ENCODE measurements at regions not wholly inside any gene's neighbourhood (a gene's known extent, or its start where the extent isn't known, plus 50 kb on each side); places are given as distances from the start of the nearest gene placed in this dataset.

DNA sequence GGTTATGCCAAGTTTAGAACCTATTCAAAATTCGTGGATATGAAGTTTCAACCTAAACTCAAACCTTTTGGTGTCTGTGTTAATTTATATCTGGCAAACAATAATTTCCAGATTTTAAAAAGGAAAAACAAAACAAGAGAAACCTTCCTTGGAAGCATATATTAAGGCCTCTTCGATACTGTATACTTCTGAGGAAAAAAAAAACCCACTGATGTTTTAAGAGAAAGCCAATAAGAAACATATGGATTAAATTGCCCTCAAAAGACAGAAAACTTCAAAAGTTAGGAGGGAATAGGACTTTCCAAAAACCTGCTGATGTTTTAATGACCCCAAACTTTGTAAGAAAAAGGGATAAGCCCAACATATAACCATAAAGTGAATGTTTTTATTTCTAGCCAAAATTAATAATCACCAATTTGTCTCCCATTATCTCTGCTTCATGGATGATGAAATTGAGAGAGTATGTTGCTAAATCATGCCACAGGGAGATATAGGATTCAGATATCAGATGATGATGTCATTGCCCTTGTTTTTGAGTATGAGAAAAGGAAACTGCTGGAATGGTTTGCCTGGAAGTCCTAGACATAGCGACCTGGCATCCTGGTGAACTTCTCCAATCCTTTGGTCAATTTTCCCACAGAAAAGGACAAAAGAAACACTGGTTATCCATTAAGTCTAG lies 423.9 kb downstream of the DMRT2 start:
- no peak overlapping the region for H3K27ac ChIP-seq (replicated peaks; ENCODE audit: low read length)
- H3K4ac ChIP-seq (ENCODE audit: low read length) = no peak overlapping the region
- no peak overlapping the region for H2BK120ac ChIP-seq (ENCODE audit: low read depth, low read length)
- no peak overlapping the region for H2BK12ac ChIP-seq (ENCODE audit: low read length)
- H3K36me3 ChIP-seq (replicated peaks in 1 of 2; ENCODE audit: control insufficient read depth in 2 of 2, insufficient read depth in 2 of 2, low read length in 2 of 2) = no peaks in the 10 kb centered on the region
- H3K79me1 ChIP-seq (ENCODE audit: low read depth, low read length) = no peaks in the 10 kb centered on the region
- H2AK5ac ChIP-seq (ENCODE audit: low read depth, low read length) = no peak overlapping the region
- no peak overlapping the region for H2AFZ ChIP-seq (ENCODE audit: low read length)
- H3K14ac ChIP-seq (ENCODE audit: low read length) = no peak overlapping the region
- H3K4me3 ChIP-seq (ENCODE audit: low read length in 2 of 2) = no peak overlapping the region
- no peak overlapping the region for H3K9ac ChIP-seq (ENCODE audit: low read depth, low read length, poor library complexity)
- H4K91ac ChIP-seq (ENCODE audit: low read depth, low read length, poor library complexity) = no peak overlapping the region
- H3K4me2 ChIP-seq (ENCODE audit: insufficient read depth, low read length, poor library complexity, severe bottlenecking) = no peak overlapping the region
- H3K9me3 ChIP-seq (replicated peaks in 1 of 2; ENCODE audit: control insufficient read depth in 2 of 2, insufficient read depth in 1 of 2, low read depth in 1 of 2, low read length in 2 of 2) = no peaks in the 10 kb centered on the region
- no peak overlapping the region for H4K8ac ChIP-seq (ENCODE audit: low read depth, low read length)
- no peak overlapping the region for H3K23ac ChIP-seq (ENCODE audit: low read depth, low read length, poor library complexity)
- no peaks in the 10 kb centered on the region for H3K27me3 ChIP-seq (ENCODE audit: control insufficient read depth in 3 of 3, insufficient read depth in 3 of 3, low read depth in 1 of 3, low read length in 3 of 3)
- no CpG with 5 or more reads among the region's 3 CpGs for WGBS, 2 donors (ENCODE audit: extremely low coverage in 2 of 2, insufficient read length in 2 of 2, insufficient replicate concordance in 1 of 2)
- no peak overlapping the region for H3K18ac ChIP-seq (ENCODE audit: low read length)
- no peak overlapping the region for H2BK15ac ChIP-seq (ENCODE audit: low read length)
- H2BK5ac ChIP-seq (ENCODE audit: low read length) = no peak overlapping the region
- no peak for DNase-seq (ENCODE audit: low spot score)
- H3K4me1 ChIP-seq (ENCODE audit: control insufficient read depth in 2 of 2, insufficient read depth in 1 of 2, low read depth in 1 of 2, low read length in 2 of 2) = no peaks in the 10 kb centered on the region

- Histone ChIP-seq H2BK5ac (ENCODE audit: low read length) (no peak overlapping the region), H4K8ac (ENCODE audit: low read depth, low read length) (no peak overlapping the region), H2BK15ac (ENCODE audit: low read length) (no peak overlapping the region), H3K4ac (ENCODE audit: low read length) (no peak overlapping the region), H4K91ac (ENCODE audit: low read depth, low read length, poor library complexity) (no peak overlapping the region), H3K79me1 (ENCODE audit: low read depth, low read length) (no peaks in the 10 kb centered on the region), H3K14ac (ENCODE audit: low read length) (no peak overlapping the region), H2AK5ac (ENCODE audit: low read depth, low read length) (no peak overlapping the region), H3K9me3 (replicated peaks in 1 of 2; ENCODE audit: control insufficient read depth in 2 of 2, insufficient read depth in 1 of 2, low read depth in 1 of 2, low read length in 2 of 2) (no peaks in the 10 kb centered on the region), H3K36me3 (replicated peaks in 1 of 2; ENCODE audit: control insufficient read depth in 2 of 2, insufficient read depth in 2 of 2, low read length in 2 of 2) (no peaks in the 10 kb centered on the region), H2BK120ac (ENCODE audit: low read depth, low read length) (no peak overlapping the region), H3K27ac (replicated peaks; ENCODE audit: low read length) (no peak overlapping the region), H3K4me1 (ENCODE audit: control insufficient read depth in 2 of 2, insufficient read depth in 1 of 2, low read depth in 1 of 2, low read length in 2 of 2) (no peaks in the 10 kb centered on the region), H3K18ac (ENCODE audit: low read length) (no peak overlapping the region), H2AFZ (ENCODE audit: low read length) (no peak overlapping the region), H3K4me2 (ENCODE audit: insufficient read depth, low read length, poor library complexity, severe bottlenecking) (no peak overlapping the region), H3K23ac (ENCODE audit: low read depth, low read length, poor library complexity) (no peak overlapping the region), H3K9ac (ENCODE audit: low read depth, low read length, poor library complexity) (no peak overlapping the region), H2BK12ac (ENCODE audit: low read length) (no peak overlapping the region), H3K27me3 (ENCODE audit: control insufficient read depth in 3 of 3, insufficient read depth in 3 of 3, low read depth in 1 of 3, low read length in 3 of 3) (no peaks in the 10 kb centered on the region), H3K4me3 (ENCODE audit: low read length in 2 of 2) (no peak overlapping the region)
- DNase-seq (ENCODE audit: low spot score) = no peak
- WGBS, 2 donors (ENCODE audit: extremely low coverage in 2 of 2, insufficient read length in 2 of 2, insufficient replicate concordance in 1 of 2) = no CpG with 5 or more reads among the region's 1 CpG
These were observed 424.5 kb downstream of the DMRT2 start for GRCh38 chr9:1474671-1475070.

GRCh38 chr9:1490341-1491232 lies 440.4 kb downstream of the DMRT2 start:
- no CpG with 5 or more reads among the region's 8 CpGs for WGBS, 2 donors (ENCODE audit: extremely low coverage in 2 of 2, insufficient read length in 2 of 2, insufficient replicate concordance in 1 of 2)
- no peak overlapping the region for H2BK5ac ChIP-seq (ENCODE audit: low read length)

GRCh38 chr9:1492156-1492555 lies 442.0 kb downstream of the DMRT2 start:
- Histone ChIP-seq H3K4me2 (ENCODE audit: insufficient read depth, low read length, poor library complexity, severe bottlenecking) (no peak overlapping the region), H3K79me1 (ENCODE audit: low read depth, low read length) (no peaks in the 10 kb centered on the region), H3K4ac (ENCODE audit: low read length) (no peak overlapping the region), H2AK5ac (ENCODE audit: low read depth, low read length) (no peak overlapping the region), H3K4me3 (ENCODE audit: low read length in 2 of 2) (no peak overlapping the region), H3K36me3 (replicated peaks in 1 of 2; ENCODE audit: control insufficient read depth in 2 of 2, insufficient read depth in 2 of 2, low read length in 2 of 2) (no peaks in the 10 kb centered on the region), H4K8ac (ENCODE audit: low read depth, low read length) (no peak overlapping the region), H2AFZ (ENCODE audit: low read length) (no peak overlapping the region), H2BK120ac (ENCODE audit: low read depth, low read length) (no peak overlapping the region), H2BK15ac (ENCODE audit: low read length) (no peak overlapping the region), H3K18ac (ENCODE audit: low read length) (no peak overlapping the region), H4K91ac (ENCODE audit: low read depth, low read length, poor library complexity) (no peak overlapping the region), H2BK12ac (ENCODE audit: low read length) (no peak overlapping the region), H3K27me3 (ENCODE audit: control insufficient read depth in 3 of 3, insufficient read depth in 3 of 3, low read depth in 1 of 3, low read length in 3 of 3) (peaks cover 0 to 2% (median 0%) of the 10 kb centered on the region in 3 experiments), H3K14ac (ENCODE audit: low read length) (no peak overlapping the region), H3K4me1 (ENCODE audit: control insufficient read depth in 2 of 2, insufficient read depth in 1 of 2, low read depth in 1 of 2, low read length in 2 of 2) (peaks cover 0 to 6% of the 10 kb centered on the region in 2 donors), H3K23ac (ENCODE audit: low read depth, low read length, poor library complexity) (no peak overlapping the region), H2BK5ac (ENCODE audit: low read length) (no peak overlapping the region), H3K27ac (replicated peaks; ENCODE audit: low read length) (no peak overlapping the region), H3K9me3 (replicated peaks in 1 of 2; ENCODE audit: control insufficient read depth in 2 of 2, insufficient read depth in 1 of 2, low read depth in 1 of 2, low read length in 2 of 2) (no peaks in the 10 kb centered on the region), H3K9ac (ENCODE audit: low read depth, low read length, poor library complexity) (no peak overlapping the region)
- WGBS, 2 donors (ENCODE audit: extremely low coverage in 2 of 2, insufficient read length in 2 of 2, insufficient replicate concordance in 1 of 2) = no CpG with 5 or more reads among the region's 3 CpGs
- no peak for DNase-seq (ENCODE audit: low spot score)

More at GRCh38 chr9:1490341-1491232, 440.4 kb downstream of the DMRT2 start:
- H2BK12ac ChIP-seq (ENCODE audit: low read length) = no peak overlapping the region
- H3K4me2 ChIP-seq (ENCODE audit: insufficient read depth, low read length, poor library complexity, severe bottlenecking) = no peak overlapping the region
- H3K4me1 ChIP-seq (ENCODE audit: control insufficient read depth in 2 of 2, insufficient read depth in 1 of 2, low read depth in 1 of 2, low read length in 2 of 2) = peaks cover 0 to 6% of the 10 kb centered on the region in 2 donors
- no peaks in the 10 kb centered on the region for H3K79me1 ChIP-seq (ENCODE audit: low read depth, low read length)
- H3K4ac ChIP-seq (ENCODE audit: low read length) = no peak overlapping the region
- no peak overlapping the region for H3K18ac ChIP-seq (ENCODE audit: low read length)
- no peak overlapping the region for H4K8ac ChIP-seq (ENCODE audit: low read depth, low read length)
- no peaks in the 10 kb centered on the region for H3K36me3 ChIP-seq (replicated peaks in 1 of 2; ENCODE audit: control insufficient read depth in 2 of 2, insufficient read depth in 2 of 2, low read length in 2 of 2)
- no peak overlapping the region for H3K27ac ChIP-seq (replicated peaks; ENCODE audit: low read length)
- no peak overlapping the region for H2AK5ac ChIP-seq (ENCODE audit: low read depth, low read length)
- no peak overlapping the region for H2BK15ac ChIP-seq (ENCODE audit: low read length)
- no peaks in the 10 kb centered on the region for H3K9me3 ChIP-seq (replicated peaks in 1 of 2; ENCODE audit: control insufficient read depth in 2 of 2, insufficient read depth in 1 of 2, low read depth in 1 of 2, low read length in 2 of 2)
- H3K9ac ChIP-seq (ENCODE audit: low read depth, low read length, poor library complexity) = no peak overlapping the region
- H3K27me3 ChIP-seq (ENCODE audit: control insufficient read depth in 3 of 3, insufficient read depth in 3 of 3, low read depth in 1 of 3, low read length in 3 of 3) = peaks cover 0 to 2% (median 0%) of the 10 kb centered on the region in 3 experiments
- no peak overlapping the region for H4K91ac ChIP-seq (ENCODE audit: low read depth, low read length, poor library complexity)
- H2AFZ ChIP-seq (ENCODE audit: low read length) = no peak overlapping the region
- no peak overlapping the region for H3K23ac ChIP-seq (ENCODE audit: low read depth, low read length, poor library complexity)
- DNase-seq (ENCODE audit: low spot score) = no peak
- H3K4me3 ChIP-seq (ENCODE audit: low read length in 2 of 2) = no peak overlapping the region
- no peak overlapping the region for H2BK120ac ChIP-seq (ENCODE audit: low read depth, low read length)
- H3K14ac ChIP-seq (ENCODE audit: low read length) = no peak overlapping the region

Data from neuronal stem cell (in vitro differentiated cells).